ENCODE measurements at regions not wholly inside any gene's neighbourhood (a gene's known extent, or its start where the extent isn't known, plus 50 kb on each side); places are given as distances from the start of the nearest gene placed in this dataset.
"Not testable (repeated sequence)": the region's sequence is repeated elsewhere in the genome, so short reads cannot be mapped to it uniquely, and the experiment has no call there.

GRCh38 chr3:76212679-76213078 is 427.3 kb upstream of the ZNF717 start:
- no peak for DNase-seq

- no peak for DNase-seq
Measured at GRCh38 chr3:76222201-76222600, 436.9 kb upstream of the ZNF717 start.

- no peak for DNase-seq
Measured at GRCh38 chr3:76231258-76231657, 445.9 kb upstream of the ZNF717 start.

- no peak for DNase-seq
Measured at GRCh38 chr3:76242886-76243753, 457.8 kb upstream of the ZNF717 start.

GRCh38 chr3:76245073-76245472 is 459.7 kb upstream of the ZNF717 start:
- no peak for DNase-seq

GRCh38 chr3:76245622-76246021 is 460.3 kb upstream of the ZNF717 start:
- no peak for DNase-seq

- no peak for DNase-seq
Measured at GRCh38 chr3:76264496-76264895, 479.1 kb upstream of the ZNF717 start.

- no peak for DNase-seq
Measured at GRCh38 chr3:76264911-76265310, 479.6 kb upstream of the ZNF717 start.

- DNase-seq: no peak
Measured at GRCh38 chr3:76266511-76266910, 481.2 kb upstream of the ZNF717 start.

- DNase-seq: no peak
Measured at GRCh38 chr3:76267851-76268380, 482.6 kb upstream of the ZNF717 start.

GRCh38 chr3:76293856-76294255 is 508.5 kb upstream of the ZNF717 start:
- no peak for DNase-seq

GRCh38 chr3:76300746-76301145 is 515.4 kb upstream of the ZNF717 start:
- no peak for DNase-seq

GRCh38 chr3:76307556-76307955 is 522.2 kb upstream of the ZNF717 start:
- no peak for DNase-seq

- no peak for DNase-seq
Measured at GRCh38 chr3:76308541-76308940, 523.2 kb upstream of the ZNF717 start.

GRCh38 chr3:76310089-76310488 is 524.7 kb upstream of the ZNF717 start:
- no peak for DNase-seq

GRCh38 chr3:76310667-76311066 is 525.3 kb upstream of the ZNF717 start:
- no peak for DNase-seq

- no peak for DNase-seq
Measured at GRCh38 chr3:76311941-76312340, 526.6 kb upstream of the ZNF717 start.

GRCh38 chr3:76315906-76316305 is 530.6 kb upstream of the ZNF717 start:
- DNase-seq: not testable (repeated sequence)

- DNase-seq: no peak
Measured at GRCh38 chr3:76321614-76322013, 536.3 kb upstream of the ZNF717 start.

- no peak for DNase-seq
Measured at GRCh38 chr3:76324101-76324500, 538.8 kb upstream of the ZNF717 start.

- DNase-seq: no peak
Measured at GRCh38 chr3:76345878-76346277, 560.5 kb upstream of the ZNF717 start.

GRCh38 chr3:76346690-76347089 is 561.3 kb upstream of the ZNF717 start:
- DNase-seq: no peak

GRCh38 chr3:76349715-76350480 is 564.5 kb upstream of the ZNF717 start:
- no peak for DNase-seq

GRCh38 chr3:76352051-76352450 is 566.7 kb upstream of the ZNF717 start:
- DNase-seq: no peak

Measured in NCI-H446 treated with DMSO at 0.1 percent for 48 hours (cell line).